ENCODE measurements at regions not wholly inside any gene's neighbourhood (a gene's known extent, or its start where the extent isn't known, plus 50 kb on each side); places are given as distances from the start of the nearest gene placed in this dataset.
"Not testable (repeated sequence)": the region's sequence is repeated elsewhere in the genome, so short reads cannot be mapped to it uniquely, and the experiment has no call there.

- DNase-seq: no peak
Measured at GRCh38 chr20:47857187-47857568, 71.9 kb upstream of the SULF2 start.

GRCh38 chr20:47855799-47856198 lies 70.5 kb upstream of the SULF2 start:
- DNase-seq: no peak

GRCh38 chr20:47854687-47855212 lies 69.5 kb upstream of the SULF2 start:
- no peak for DNase-seq

- no peak for DNase-seq
Measured at GRCh38 chr20:47851774-47852173, 66.5 kb upstream of the SULF2 start.

GRCh38 chr20:47850146-47850545 lies 64.9 kb upstream of the SULF2 start:
- no peak for DNase-seq

- no peak for DNase-seq
Measured at GRCh38 chr20:47849596-47849995, 64.3 kb upstream of the SULF2 start.

GRCh38 chr20:47849006-47849405 lies 63.7 kb upstream of the SULF2 start:
- DNase-seq: no peak

- not testable (repeated sequence) for DNase-seq
Measured at GRCh38 chr20:47848534-47848933, 63.3 kb upstream of the SULF2 start.

- peak in 4 of 51 donors; percentile 8 to 47 (median 14) for DNase-seq
Measured at GRCh38 chr20:47847884-47848485, 62.7 kb upstream of the SULF2 start.

- DNase-seq: not testable (repeated sequence)
Measured at GRCh38 chr20:47847220-47847619, 61.9 kb upstream of the SULF2 start.

GRCh38 chr20:47846651-47847050 lies 61.4 kb upstream of the SULF2 start:
- DNase-seq: peak in 20 of 51 donors; percentile 6 to 54 (median 27)

- not testable (repeated sequence) for DNase-seq
Measured at GRCh38 chr20:47845382-47845977, 60.2 kb upstream of the SULF2 start.

- DNase-seq: not testable (repeated sequence)
Measured at GRCh38 chr20:47844568-47844906, 59.3 kb upstream of the SULF2 start.

GRCh38 chr20:47843886-47844567 lies 58.7 kb upstream of the SULF2 start:
- no peak for DNase-seq

GRCh38 chr20:47842950-47843349 lies 57.7 kb upstream of the SULF2 start:
- not testable (repeated sequence) for DNase-seq

- not testable (repeated sequence) for DNase-seq
Measured at GRCh38 chr20:47842004-47842403, 56.7 kb upstream of the SULF2 start.

- not testable (repeated sequence) for DNase-seq
Measured at GRCh38 chr20:47836256-47836817, 51.1 kb upstream of the SULF2 start.

Measured in hypothalamus (tissue), 51 donors.